Endothelial cell of umbilical vein (primary cell): ENCODE measurements at regions not wholly inside any gene's neighbourhood (a gene's known extent, or its start where the extent isn't known, plus 50 kb on each side); places are given as distances from the start of the nearest gene placed in this dataset.

Experiments
- BruUV-seq: library from RNA; stranded (reverse); fragments of 400-500 nt; replicated peaks from 2 replicates; lab custom pipeline; 2021; lab: Mats Ljungman, UMichigan
- CTCF ChIA-PET: fragments of 300-600, 350-600 bp; sonication (Branson Sonifier 250); formaldehyde crosslinking; loops from one replicate; lab custom pipeline; 2021; ENCODE audit warnings: antibody characterized with exemption, inconsistent platforms; lab: Charles Lee
- POLR2A ChIA-PET: fragments of 300-600, 350-600 bp; sonication (Branson Sonifier 250); formaldehyde crosslinking; loops from one replicate; lab custom pipeline; 2021; ENCODE audit warnings: antibody characterized with exemption, inconsistent platforms; lab: Charles Lee
- DNase-seq: peaks from one replicate; pipeline ENCODE4 v3.0.0-alpha.2; 2011; ENCODE audit warnings: low read depth, low spot score
- FAIRE-seq: peaks from 2 replicates; lab custom pipeline; 2011; peaks lifted over from hg19 to GRCh38; lab: Jason Lieb, UNC
- H2AFZ ChIP-seq: 2 replicates; pipeline ENCODE4 v1.6.0; 2012; ENCODE audit warnings: low read depth, low read length, control low read depth, inconsistent platforms
- H3K27ac ChIP-seq: 2 replicates; pipeline ENCODE4 v1.5.1; 2011; ENCODE audit warnings: low read depth, mild to moderate bottlenecking, control low read depth, low read length, moderate library complexity; ENCODE audit not compliant: insufficient read depth
- H3K27me3 ChIP-seq, 2 experiments: 2 replicates each; pipeline versions ENCODE4 v1.6.0 to v1.6.1; 2011; ENCODE audit warnings: low read length in 2 of 2, mixed read lengths in 1 of 2; ENCODE audit not compliant: control insufficient read depth in 2 of 2, insufficient read depth in 2 of 2
- H3K36me3 ChIP-seq, 2 experiments: 2 replicates in 1 of 2; 3 replicates in 1 of 2; pipeline ENCODE4 v1.5.1; 2011; ENCODE audit warnings: low read length in 2 of 2, mild to moderate bottlenecking in 1 of 2, moderate library complexity in 1 of 2; ENCODE audit not compliant: control insufficient read depth in 2 of 2, insufficient read depth in 2 of 2; ENCODE audit errors: extremely low read depth in 1 of 2
- H3K4me1 ChIP-seq: 3 replicates; pipeline ENCODE4 v1.5.1; 2011; ENCODE audit warnings: mild to moderate bottlenecking, low read length; ENCODE audit not compliant: control insufficient read depth, insufficient read depth; ENCODE audit errors: extremely low read depth
- H3K4me2 ChIP-seq: 2 replicates; pipeline ENCODE4 v1.6.1; 2011; ENCODE audit warnings: low read length, control low read depth, mixed read lengths; ENCODE audit not compliant: insufficient read depth
- H3K4me3 ChIP-seq, 3 experiments: fragments of 200-600 bp in 1 of 3; sonication (generic), shearing (Covaris generic) in 1 of 3; replicated peaks in 1 of 3; 2 replicates each; pipeline ENCODE4 v1.5.1; 2011 to 2016; ENCODE audit warnings: control low read depth in 3 of 3, low read length in 3 of 3, mild to moderate bottlenecking in 2 of 3, inconsistent platforms in 1 of 3, low read depth in 1 of 3, moderate library complexity in 1 of 3; ENCODE audit not compliant: insufficient read depth in 1 of 3
- H3K79me2 ChIP-seq: 2 replicates; pipeline ENCODE4 v1.6.0; 2012; ENCODE audit warnings: low read length, inconsistent platforms; ENCODE audit not compliant: control insufficient read depth, insufficient read depth
- H3K9ac ChIP-seq: replicated peaks from 2 replicates; pipeline ENCODE3; 2011; ENCODE audit warnings: low read length, control low read depth; ENCODE audit not compliant: insufficient read depth; ENCODE audit errors: extremely low read depth
- H3K9me1 ChIP-seq: replicated peaks from 3 replicates; pipeline ENCODE4 v1.6.0; 2011; ENCODE audit warnings: mild to moderate bottlenecking, low read length; ENCODE audit not compliant: control insufficient read depth, insufficient read depth; ENCODE audit errors: extremely low read depth
- H3K9me3 ChIP-seq: replicated peaks from 2 replicates; pipeline ENCODE4 v1.5.1; 2012; ENCODE audit warnings: low read length, inconsistent platforms; ENCODE audit not compliant: control insufficient read depth, insufficient read depth
- H4K20me1 ChIP-seq: replicated peaks from 2 replicates; pipeline ENCODE3; 2011; ENCODE audit warnings: mild to moderate bottlenecking, low read length; ENCODE audit not compliant: control insufficient read depth, insufficient read depth; ENCODE audit errors: extremely low read depth
- EZH2 ChIP-seq: IDR thresholded peaks from 2 replicates; pipeline ENCODE4 v1.6.1; 2012; ENCODE audit warnings: borderline replicate concordance, low read depth, mild to moderate bottlenecking, moderate library complexity, low read length, inconsistent platforms; ENCODE audit not compliant: severe bottlenecking
- FOS ChIP-seq: IDR thresholded peaks from 2 replicates; pipeline ENCODE4 v1.6.1; 2011; ENCODE audit warnings: mild to moderate bottlenecking, low read length, moderate library complexity, borderline replicate concordance; ENCODE audit not compliant: insufficient read depth
- GATA2 ChIP-seq: IDR thresholded peaks from 2 replicates; pipeline ENCODE4 v1.7.0; 2011; ENCODE audit warnings: low read depth, mild to moderate bottlenecking, moderate library complexity, mixed read lengths, low read length; ENCODE audit not compliant: insufficient read length, insufficient read depth
- JUN ChIP-seq: IDR thresholded peaks from 2 replicates; pipeline ENCODE4 v1.6.1; 2011; ENCODE audit warnings: borderline replicate concordance, low read depth; ENCODE audit not compliant: insufficient read length, insufficient read depth
- MYC ChIP-seq: IDR thresholded peaks from one replicate; pipeline ENCODE4 v1.6.1; 2011; ENCODE audit warnings: mild to moderate bottlenecking, low read depth, low read length
- POLR2A ChIP-seq: IDR thresholded peaks from 2 replicates; pipeline ENCODE4 v1.6.1; 2012; ENCODE audit warnings: low read depth, mild to moderate bottlenecking, control low read depth, low read length
- POLR2AphosphoS5 ChIP-seq: IDR thresholded peaks from 2 replicates; pipeline ENCODE4 v1.6.1; 2012; ENCODE audit warnings: low read depth, mild to moderate bottlenecking, control low read depth, low read length, moderate library complexity; ENCODE audit not compliant: insufficient read depth
- dilution Hi-C: fragments of 300-500 bp; cut with MboI; formaldehyde crosslinking; loops from one replicate; pipeline ENCODE4 v1.15.0; 2019; ENCODE audit warnings: low sequenced_read_pairs; ENCODE audit not compliant: extremely low pct_ligation_motif_present
- intact Hi-C: fragments of 100-400 bp; cut with micrococcal nuclease; formaldehyde crosslinking; loops from one replicate; pipeline ENCODE4 v1.10.0; 2022
- TF ChIP-seq, protein P1 (sequence below), 2 donors: IDR thresholded peaks; 1 replicate in 1 of 2; 2 replicates in 1 of 2; pipeline ENCODE4 v1.5.1; 2011; ENCODE audit warnings: low read length in 2 of 2, mild to moderate bottlenecking in 2 of 2, moderate library complexity in 2 of 2, control low read depth in 1 of 2, inconsistent platforms in 1 of 2, low read depth in 1 of 2; ENCODE audit not compliant: insufficient read depth in 1 of 2; ENCODE audit errors: extremely low read depth in 1 of 2
- TF ChIP-seq, protein P2 (sequence below): IDR thresholded peaks from 2 replicates; pipeline ENCODE4 v1.6.1; 2011; ENCODE audit not compliant: insufficient read depth, insufficient read length

DNA sequence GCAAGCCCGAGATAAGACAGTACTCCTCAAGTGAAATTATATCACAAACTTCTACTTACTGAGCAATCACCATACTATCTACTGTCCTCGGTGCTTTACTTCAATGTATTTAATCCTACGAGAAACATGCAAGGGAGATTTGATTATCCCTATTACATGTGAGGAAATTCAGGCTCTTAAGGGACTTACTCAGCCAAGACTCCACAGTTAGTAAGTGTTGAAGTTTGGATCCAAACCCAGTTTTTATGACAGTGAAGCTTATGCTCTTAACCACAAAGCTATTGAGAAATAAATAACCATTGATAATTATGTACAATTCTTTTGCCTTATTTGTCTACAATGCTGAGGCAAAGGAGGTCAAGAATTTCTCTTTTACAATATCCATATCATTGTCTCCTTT, 672.9 kb upstream of the ACVR2A start:
- Histone ChIP-seq H3K27ac (no peak overlapping the region), H2AFZ (no peak overlapping the region), H3K9ac (no peak overlapping the region), H3K27me3 (no peaks in the 10 kb centered on the region), H3K36me3 (no peaks in the 10 kb centered on the region), H3K79me2 (no peaks in the 10 kb centered on the region), H3K4me3 (no peak overlapping the region), H3K9me3 (no peaks in the 10 kb centered on the region), H3K4me2 (no peak overlapping the region), H3K4me1 (no peaks in the 10 kb centered on the region), H4K20me1 (no peaks in the 10 kb centered on the region), H3K9me1 (no peaks in the 10 kb centered on the region)
- CTCF ChIA-PET: no interaction called here
- FAIRE-seq (no peak), DNase-seq (no peak)
- intact Hi-C loops: no loop called here
- POLR2A ChIA-PET: no interaction called here
- TF ChIP-seq FOS (no peak), POLR2AphosphoS5 (no peak)
- TF ChIP-seq, protein P1, sequence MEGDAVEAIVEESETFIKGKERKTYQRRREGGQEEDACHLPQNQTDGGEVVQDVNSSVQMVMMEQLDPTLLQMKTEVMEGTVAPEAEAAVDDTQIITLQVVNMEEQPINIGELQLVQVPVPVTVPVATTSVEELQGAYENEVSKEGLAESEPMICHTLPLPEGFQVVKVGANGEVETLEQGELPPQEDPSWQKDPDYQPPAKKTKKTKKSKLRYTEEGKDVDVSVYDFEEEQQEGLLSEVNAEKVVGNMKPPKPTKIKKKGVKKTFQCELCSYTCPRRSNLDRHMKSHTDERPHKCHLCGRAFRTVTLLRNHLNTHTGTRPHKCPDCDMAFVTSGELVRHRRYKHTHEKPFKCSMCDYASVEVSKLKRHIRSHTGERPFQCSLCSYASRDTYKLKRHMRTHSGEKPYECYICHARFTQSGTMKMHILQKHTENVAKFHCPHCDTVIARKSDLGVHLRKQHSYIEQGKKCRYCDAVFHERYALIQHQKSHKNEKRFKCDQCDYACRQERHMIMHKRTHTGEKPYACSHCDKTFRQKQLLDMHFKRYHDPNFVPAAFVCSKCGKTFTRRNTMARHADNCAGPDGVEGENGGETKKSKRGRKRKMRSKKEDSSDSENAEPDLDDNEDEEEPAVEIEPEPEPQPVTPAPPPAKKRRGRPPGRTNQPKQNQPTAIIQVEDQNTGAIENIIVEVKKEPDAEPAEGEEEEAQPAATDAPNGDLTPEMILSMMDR (IDR thresholded peaks at IDR 0.05; ENCODE audit: extremely low read depth in 1 of 2, insufficient read depth in 1 of 2, low read depth in 1 of 2, low read length in 2 of 2): no peak
- TF ChIP-seq, protein P2, sequence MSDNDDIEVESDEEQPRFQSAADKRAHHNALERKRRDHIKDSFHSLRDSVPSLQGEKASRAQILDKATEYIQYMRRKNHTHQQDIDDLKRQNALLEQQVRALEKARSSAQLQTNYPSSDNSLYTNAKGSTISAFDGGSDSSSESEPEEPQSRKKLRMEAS: no peak
- no TSS peak for BruUV-seq
- dilution Hi-C loops: no loop called here

DNA sequence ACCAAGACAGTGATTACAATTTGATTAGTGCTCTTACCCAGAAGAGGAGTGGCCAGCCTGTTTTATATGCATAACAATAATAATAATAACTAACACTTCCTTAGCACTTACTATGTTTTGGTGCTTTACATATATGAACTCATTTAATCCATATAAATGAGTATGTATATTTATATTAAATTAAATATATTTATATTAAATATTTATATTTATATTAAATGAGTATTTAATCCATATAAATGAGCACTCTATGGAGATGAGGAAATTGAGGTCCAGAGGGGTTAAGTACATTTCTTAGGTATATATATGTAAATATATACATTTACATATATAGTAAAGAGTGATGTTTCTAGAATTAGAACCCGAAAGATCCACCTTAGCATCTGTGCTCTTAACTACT, 673.9 kb upstream of the ACVR2A start:
- BruUV-seq: no TSS peak
- Histone ChIP-seq H3K9me1 (no peaks in the 10 kb centered on the region), H3K4me1 (no peaks in the 10 kb centered on the region), H3K4me2 (no peak overlapping the region), H3K9me3 (no peaks in the 10 kb centered on the region), H3K36me3 (no peaks in the 10 kb centered on the region), H3K79me2 (no peaks in the 10 kb centered on the region), H3K27me3 (no peaks in the 10 kb centered on the region), H2AFZ (no peak overlapping the region), H3K9ac (no peak overlapping the region), H4K20me1 (no peaks in the 10 kb centered on the region), H3K4me3 (no peak overlapping the region), H3K27ac (no peak overlapping the region)
- CTCF ChIA-PET: no interaction called here
- intact Hi-C loops (no loop called here), dilution Hi-C loops (no loop called here)
- DNase-seq (no peak), FAIRE-seq (no peak)
- TF ChIP-seq, protein P2: no peak
- no peak for TF ChIP-seq FOS
- TF ChIP-seq JUN: no peak
- TF ChIP-seq POLR2AphosphoS5: no peak
- TF ChIP-seq MYC: no peak
- TF ChIP-seq GATA2: no peak
- TF ChIP-seq, protein P1 (IDR thresholded peaks at IDR 0.05; ENCODE audit: extremely low read depth in 1 of 2, insufficient read depth in 1 of 2, low read depth in 1 of 2, low read length in 2 of 2): no peak
- no peak for TF ChIP-seq EZH2
- TF ChIP-seq POLR2A: no peak
- POLR2A ChIA-PET: no interaction called here
